Stomach (tissue), 8 donors: ENCODE measurements at regions not wholly inside any gene's neighbourhood (a gene's known extent, or its start where the extent isn't known, plus 50 kb on each side); places are given as distances from the start of the nearest gene placed in this dataset.

Source experiments
- DNase-seq, 2 donors: peaks; one replicate each; pipeline versions ENCODE4 v3.0.0 to v3.0.0-alpha.2; 2013 to 2019
- H3K27ac ChIP-seq, 5 donors: fragments of 200-600 bp in 4 of 5; sonication (generic) in 4 of 5; one replicate each; pipeline ENCODE4 v1.5.1; 2013 to 2019; ENCODE audit warnings: mild to moderate bottlenecking in 1 of 5, moderate library complexity in 1 of 5
- H3K27me3 ChIP-seq, 3 donors: fragments of 200-600 bp; sonication (generic); one replicate each; pipeline ENCODE4 v1.5.1; 2017 to 2019; ENCODE audit warnings: mixed run types in 1 of 3
- H3K36me3 ChIP-seq, 4 donors: fragments of 200-600 bp; sonication (generic); 1 replicate in 3 of 4; 2 replicates in 1 of 4; pipeline ENCODE4 v1.5.1; 2016 to 2019
- H3K4me1 ChIP-seq, 4 donors: fragments of 200-600 bp; sonication (generic); one replicate each; pipeline ENCODE4 v1.5.1; 2016 to 2019
- H3K4me3 ChIP-seq, 4 donors: fragments of 200-600 bp; sonication (generic) in 3 of 4; one replicate each; pipeline ENCODE4 v1.5.1; 2016 to 2019; ENCODE audit warnings: mild to moderate bottlenecking in 1 of 4
- H3K9me3 ChIP-seq, 4 donors: fragments of 200-600 bp; sonication (generic); one replicate each; pipeline ENCODE4 v1.5.1; 2016 to 2019
- CTCF ChIP-seq, 7 experiments: fragments of 450-650 bp in 4 of 7; fragments of 200-600 bp in 3 of 7; sonication (generic) in 3 of 7; IDR thresholded peaks; one replicate each; pipeline ENCODE4 v1.5.1; 2016 to 2019; ENCODE audit warnings: antibody characterized with exemption in 7 of 7, control low read depth in 2 of 7, mild to moderate bottlenecking in 1 of 7
- EP300 ChIP-seq: sonication (generic); formaldehyde crosslinking; IDR thresholded peaks from one replicate; pipeline ENCODE4 v1.6.1; 2017; ENCODE audit warnings: antibody characterized with exemption
- POLR2A ChIP-seq, 4 donors: fragments of 450-650 bp; IDR thresholded peaks; one replicate each; pipeline ENCODE4 v1.6.1; 2016; ENCODE audit warnings: antibody characterized with exemption in 4 of 4, control low read depth in 2 of 4, mild to moderate bottlenecking in 1 of 4, moderate library complexity in 1 of 4
- POLR2AphosphoS5 ChIP-seq, 3 donors: sonication (generic); formaldehyde crosslinking; IDR thresholded peaks; one replicate each; pipeline ENCODE4 v1.6.1; 2016; ENCODE audit warnings: antibody characterized with exemption in 3 of 3
- WGBS, 5 donors: extraction: QIAGEN DNeasy Blood & Tissue Kit in 3 of 5; methylation state at CpG; one replicate each; pipeline versions ENCODE4 v1.1.5 to v1.1.7; 2013 to 2018; 5-methylcytosine and 5-hydroxymethylcytosine counted together
- intact Hi-C: fragments of 100-400 bp; cut with DNase I; formaldehyde crosslinking; loops from one replicate; pipeline ENCODE4 v1.15.1; 2023; ENCODE audit warnings: low total_unique reads
- donor health status: healthy with polysubstance abuse.
- donor health status: Bipolar disorder and iron deficiency.
- donor health status: healthy.

GRCh38 chr6:10054672-10055071 lies 360.2 kb downstream of the TFAP2A start:
- no peaks in the 10 kb centered on the region for H3K36me3 ChIP-seq
- peaks cover 0 to 23% (median 8%) of the 10 kb centered on the region in 4 donors for H3K9me3 ChIP-seq
- no peak for DNase-seq
- TF ChIP-seq EP300 (no peak), POLR2A (IDR thresholded peaks at IDR 0.05) (no peak), POLR2AphosphoS5 (IDR thresholded peaks at IDR 0.05) (no peak), CTCF (IDR thresholded peaks at IDR 0.05) (no peak)
- H3K4me1 ChIP-seq = no peaks in the 10 kb centered on the region
- H3K4me3 ChIP-seq = no peak overlapping the region
- intact Hi-C loops = no loop called here
- H3K27me3 ChIP-seq = no peaks in the 10 kb centered on the region
- H3K27ac ChIP-seq = no peak overlapping the region

GRCh38 chr6:10051283-10051682 lies 363.6 kb downstream of the TFAP2A start:
- TF ChIP-seq EP300 = no peak
- no peak for TF ChIP-seq POLR2A (IDR thresholded peaks at IDR 0.05)
- TF ChIP-seq CTCF (IDR thresholded peaks at IDR 0.05) = no peak
- TF ChIP-seq POLR2AphosphoS5 (IDR thresholded peaks at IDR 0.05) = no peak
- DNase-seq = no peak
- H3K36me3 ChIP-seq = no peaks in the 10 kb centered on the region
- intact Hi-C loops = no loop called here
- H3K4me3 ChIP-seq = no peak overlapping the region
- H3K27ac ChIP-seq = no peak overlapping the region
- no peaks in the 10 kb centered on the region for H3K27me3 ChIP-seq
- no peaks in the 10 kb centered on the region for H3K4me1 ChIP-seq
- peaks cover 0 to 24% (median 8%) of the 10 kb centered on the region in 4 donors for H3K9me3 ChIP-seq

- peak; percentile 27 to 76 for DNase-seq
- H3K27me3 ChIP-seq = no peaks in the 10 kb centered on the region
- H3K4me3 ChIP-seq = no peak overlapping the region
- peaks cover 0 to 24% (median 8%) of the 10 kb centered on the region in 4 donors for H3K9me3 ChIP-seq
- peak overlapping the region in 2 of 5 donors; percentile 49 to 57 for H3K27ac ChIP-seq
- no peaks in the 10 kb centered on the region for H3K36me3 ChIP-seq
- intact Hi-C loops = no loop called here
- WGBS, 5 donors = 25 to 38% (median 31%) methylated on average over 6 of the region's 6 CpGs
- no peak for TF ChIP-seq EP300
- no peak for TF ChIP-seq CTCF (IDR thresholded peaks at IDR 0.05)
- peak in 1 of 3 donors; percentile 61 for TF ChIP-seq POLR2AphosphoS5 (IDR thresholded peaks at IDR 0.05)
- TF ChIP-seq POLR2A (IDR thresholded peaks at IDR 0.05) = no peak
- H3K4me1 ChIP-seq = no peaks in the 10 kb centered on the region
These were observed 366.2 kb downstream of the TFAP2A start for GRCh38 chr6:10048370-10049297.

GRCh38 chr6:10042280-10042679 lies 372.6 kb downstream of the TFAP2A start:
- no peak overlapping the region for H3K27ac ChIP-seq
- H3K9me3 ChIP-seq = peaks cover 0 to 12% (median 6%) of the 10 kb centered on the region in 4 donors
- no peak for TF ChIP-seq CTCF (IDR thresholded peaks at IDR 0.05)
- no peak for TF ChIP-seq EP300
- no peak for TF ChIP-seq POLR2A (IDR thresholded peaks at IDR 0.05)
- TF ChIP-seq POLR2AphosphoS5 (IDR thresholded peaks at IDR 0.05) = no peak
- H3K4me3 ChIP-seq = no peak overlapping the region
- no peaks in the 10 kb centered on the region for H3K4me1 ChIP-seq
- WGBS, 5 donors = 71 to 89% (median 78%) methylated on average over 4 of the region's 4 CpGs
- H3K27me3 ChIP-seq = no peaks in the 10 kb centered on the region
- intact Hi-C loops = no loop called here
- no peaks in the 10 kb centered on the region for H3K36me3 ChIP-seq
- no peak for DNase-seq
